Retina (tissue), 1 donor: ENCODE measurements at regions not wholly inside any gene's neighbourhood (a gene's known extent, or its start where the extent isn't known, plus 50 kb on each side); places are given as distances from the start of the nearest gene placed in this dataset.
A peak's percentile ranks its signal among the peaks of the same experiment; 100 is the strongest.

Experiments used
- DNase-seq: peaks from one replicate; pipeline ENCODE4 v3.0.0-alpha.2; 2016

GRCh38 chr3:127337911-127338531 lies 50.2 kb upstream of the PRR20G start:
- peak; percentile 36 for DNase-seq
